B cell (primary cell): ENCODE measurements at regions not wholly inside any gene's neighbourhood (a gene's known extent, or its start where the extent isn't known, plus 50 kb on each side); places are given as distances from the start of the nearest gene placed in this dataset.

Source experiments
- ATAC-seq: fragments of 200-7000 bp; cut with Tn5 transposase; one replicate; pipeline ENCODE4 v1.10.0; 2021; ENCODE audit warnings: low read depth, mild to moderate bottlenecking, moderate number of reproducible peaks, moderate library complexity
- CTCF ChIA-PET: fragments of 350-600 bp; sonication (Branson Sonifier 250); formaldehyde crosslinking; loops from one replicate; lab custom pipeline; 2021; ENCODE audit warnings: antibody characterized with exemption, inconsistent platforms; lab: Charles Lee
- POLR2A ChIA-PET: fragments of 350-600 bp; sonication (Branson Sonifier 250); formaldehyde crosslinking; loops from one replicate; lab custom pipeline; 2021; ENCODE audit warnings: antibody characterized with exemption; lab: Charles Lee
- DNase-seq: peaks from one replicate; pipeline ENCODE4 v3.0.0; 2013
- H2AFZ ChIP-seq: 2 replicates; pipeline ENCODE4 v1.6.1; 2012; ENCODE audit warnings: mild to moderate bottlenecking, low read depth, low read length; ENCODE audit not compliant: insufficient read depth, poor library complexity, severe bottlenecking
- H3K27ac ChIP-seq, 2 donors: 1 replicate in 1 of 2; 2 replicates in 1 of 2; pipeline ENCODE4 v1.5.1; 2012 to 2013; ENCODE audit warnings: low read length in 2 of 2, mild to moderate bottlenecking in 2 of 2, moderate library complexity in 1 of 2
- H3K27me3 ChIP-seq, 4 experiments: fragments of 200-600 bp in 1 of 4; sonication (generic) in 1 of 4; replicated peaks in 1 of 4; 1 replicate in 2 of 4; 2 replicates in 2 of 4; pipeline versions ENCODE4 v1.6.1 to v1.7.0; 2013 to 2016; ENCODE audit warnings: low read length in 3 of 4, mild to moderate bottlenecking in 2 of 4, mixed read lengths in 1 of 4, moderate library complexity in 1 of 4; ENCODE audit not compliant: insufficient read depth in 4 of 4, control insufficient read depth in 3 of 4; ENCODE audit errors: control extremely low read depth in 1 of 4
- H3K36me3 ChIP-seq, 2 experiments: replicated peaks in 1 of 2; 1 replicate in 1 of 2; 2 replicates in 1 of 2; pipeline versions ENCODE4 v1.6.1 to v1.7.1; 2013; ENCODE audit warnings: low read length in 1 of 2; ENCODE audit not compliant: insufficient read depth in 2 of 2, control insufficient read depth in 1 of 2; ENCODE audit errors: control extremely low read depth in 1 of 2, extremely low read depth in 1 of 2
- H3K4me1 ChIP-seq, 2 donors: fragments of 200-600 bp in 1 of 2; sonication (generic) in 1 of 2; 1 replicate in 1 of 2; 2 replicates in 1 of 2; pipeline versions ENCODE4 v1.5.1 to v1.6.1; 2013 to 2017; ENCODE audit warnings: low read length in 2 of 2; ENCODE audit not compliant: control insufficient read depth in 2 of 2, insufficient read depth in 2 of 2
- H3K4me2 ChIP-seq: replicated peaks from 2 replicates; pipeline ENCODE3; 2012; ENCODE audit warnings: mild to moderate bottlenecking, low read depth, low read length; ENCODE audit not compliant: poor library complexity, severe bottlenecking
- H3K4me3 ChIP-seq, 5 experiments: fragments of 200-600 bp in 1 of 5; sonication (generic) in 1 of 5; 1 replicate in 3 of 5; 2 replicates in 2 of 5; pipeline versions ENCODE4 v1.5.1 to v1.7.0; 2011 to 2016; ENCODE audit warnings: low read length in 4 of 5, mild to moderate bottlenecking in 4 of 5, low read depth in 2 of 5, control low read depth in 1 of 5, moderate library complexity in 1 of 5; ENCODE audit not compliant: insufficient read depth in 1 of 5; ENCODE audit errors: control extremely low read depth in 1 of 5, extremely low read depth in 1 of 5
- H3K79me2 ChIP-seq: fragments of 200-600 bp; sonication (generic); one replicate; pipeline ENCODE4 v1.6.0; 2016; ENCODE audit warnings: low read length; ENCODE audit not compliant: control insufficient read depth, insufficient read depth
- H3K9ac ChIP-seq: fragments of 200-600 bp; sonication (generic); 2 replicates; pipeline ENCODE4 v1.6.1; 2017; ENCODE audit warnings: mild to moderate bottlenecking, low read length, moderate library complexity
- H3K9me3 ChIP-seq, 3 donors: one replicate each; pipeline versions ENCODE4 v1.6.1 to v1.7.1; 2013; ENCODE audit warnings: low read length in 2 of 3; ENCODE audit not compliant: control insufficient read depth in 2 of 3, insufficient read depth in 1 of 3; ENCODE audit errors: control extremely low read depth in 1 of 3
- H4K20me1 ChIP-seq: 2 replicates; pipeline ENCODE4 v1.6.0; 2012; ENCODE audit warnings: mild to moderate bottlenecking, low read length; ENCODE audit not compliant: insufficient read depth, control insufficient read depth, poor library complexity, severe bottlenecking
- H3K27ac Mint-ChIP-seq: one replicate; pipeline ENCODE4 v1.8.0; 2021; ENCODE audit warnings: mixed read lengths
- H3K27me3 Mint-ChIP-seq: one replicate; pipeline ENCODE4 v1.8.0; 2021; ENCODE audit warnings: mixed read lengths
- H3K4me1 Mint-ChIP-seq: one replicate; pipeline ENCODE4 v1.8.0; 2021; ENCODE audit warnings: mixed read lengths
- H3K4me3 Mint-ChIP-seq: one replicate; pipeline ENCODE4 v1.8.0; 2021; ENCODE audit warnings: mixed read lengths
- H3K9me3 Mint-ChIP-seq: one replicate; pipeline ENCODE4 v1.8.0; 2022; ENCODE audit warnings: mixed read lengths; ENCODE audit not compliant: insufficient read depth
- EZH2 ChIP-seq: IDR thresholded peaks from 2 replicates; pipeline ENCODE4 v1.6.1; 2012; ENCODE audit warnings: borderline replicate concordance, low read depth, mild to moderate bottlenecking, moderate library complexity, low read length; ENCODE audit not compliant: insufficient read depth, poor library complexity, severe bottlenecking
- WGBS: methylation state at CpG from one replicate; pipeline ENCODE4 v1.1.5; 2013; ENCODE audit warnings: missing lambda C conversion rate; ENCODE audit not compliant: insufficient coverage; 5-methylcytosine and 5-hydroxymethylcytosine counted together
- intact Hi-C: fragments of 100-400 bp; cut with micrococcal nuclease; formaldehyde crosslinking; loops from one replicate; pipeline ENCODE4 v1.10.0; 2022
- TF ChIP-seq, protein P1 (sequence below): fragments of 200-600 bp; IDR thresholded peaks from one replicate; pipeline ENCODE4 v1.8.0; 2022; ENCODE audit warnings: antibody characterized with exemption, mild to moderate bottlenecking

DNA sequence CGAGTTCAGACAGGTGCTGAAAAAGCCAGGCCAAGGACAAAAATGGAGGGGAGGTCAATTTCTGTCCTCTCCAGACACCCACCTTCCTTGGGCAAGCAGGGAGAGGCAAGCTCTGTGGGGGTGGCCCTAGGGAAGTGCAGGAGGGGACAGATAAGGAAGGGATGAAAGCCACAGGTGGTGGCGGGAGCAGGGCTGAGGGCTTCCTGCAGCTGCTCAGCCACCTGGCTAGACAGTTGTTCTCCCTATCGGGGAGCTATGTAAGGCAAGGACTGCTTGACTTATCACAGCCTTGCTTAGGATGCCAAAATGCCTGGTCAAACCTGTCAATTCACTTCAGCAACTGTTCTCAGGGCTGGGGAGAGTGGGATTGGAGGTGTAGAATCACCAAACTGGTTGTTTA is 266.1 kb downstream of the ZSWIM6 start:
- ChIA-PET POLR2A (no interaction called here), CTCF (no interaction called here)
- Histone ChIP-seq H3K9me3 (no peaks in the 10 kb centered on the region), H3K27ac (no peak overlapping the region), H3K9ac (no peak overlapping the region), H3K79me2 (no peaks in the 10 kb centered on the region), H3K4me3 (no peak overlapping the region), H2AFZ (no peak overlapping the region), H3K27me3 (no peaks in the 10 kb centered on the region), H4K20me1 (no peaks in the 10 kb centered on the region), H3K4me1 (no peaks in the 10 kb centered on the region), H3K36me3 (no peaks in the 10 kb centered on the region), H3K4me2 (no peak overlapping the region)
- H3K9me3 Mint-ChIP-seq, result no peaks in the 10 kb centered on the region
- H3K4me1 Mint-ChIP-seq, result no peaks in the 10 kb centered on the region
- ATAC-seq (no peak), DNase-seq (no peak)
- H3K4me3 Mint-ChIP-seq, result no peak overlapping the region
- peaks cover 22% of the 10 kb centered on the region for H3K27me3 Mint-ChIP-seq
- whole genome bisulfite sequencing, result 0% methylated on average over 1 of the region's 3 CpGs
- intact Hi-C loops, result no loop called here
- no peak for TF ChIP-seq EZH2
- TF ChIP-seq, protein P1, sequence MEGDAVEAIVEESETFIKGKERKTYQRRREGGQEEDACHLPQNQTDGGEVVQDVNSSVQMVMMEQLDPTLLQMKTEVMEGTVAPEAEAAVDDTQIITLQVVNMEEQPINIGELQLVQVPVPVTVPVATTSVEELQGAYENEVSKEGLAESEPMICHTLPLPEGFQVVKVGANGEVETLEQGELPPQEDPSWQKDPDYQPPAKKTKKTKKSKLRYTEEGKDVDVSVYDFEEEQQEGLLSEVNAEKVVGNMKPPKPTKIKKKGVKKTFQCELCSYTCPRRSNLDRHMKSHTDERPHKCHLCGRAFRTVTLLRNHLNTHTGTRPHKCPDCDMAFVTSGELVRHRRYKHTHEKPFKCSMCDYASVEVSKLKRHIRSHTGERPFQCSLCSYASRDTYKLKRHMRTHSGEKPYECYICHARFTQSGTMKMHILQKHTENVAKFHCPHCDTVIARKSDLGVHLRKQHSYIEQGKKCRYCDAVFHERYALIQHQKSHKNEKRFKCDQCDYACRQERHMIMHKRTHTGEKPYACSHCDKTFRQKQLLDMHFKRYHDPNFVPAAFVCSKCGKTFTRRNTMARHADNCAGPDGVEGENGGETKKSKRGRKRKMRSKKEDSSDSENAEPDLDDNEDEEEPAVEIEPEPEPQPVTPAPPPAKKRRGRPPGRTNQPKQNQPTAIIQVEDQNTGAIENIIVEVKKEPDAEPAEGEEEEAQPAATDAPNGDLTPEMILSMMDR, result no peak
- no peak overlapping the region for H3K27ac Mint-ChIP-seq

DNA sequence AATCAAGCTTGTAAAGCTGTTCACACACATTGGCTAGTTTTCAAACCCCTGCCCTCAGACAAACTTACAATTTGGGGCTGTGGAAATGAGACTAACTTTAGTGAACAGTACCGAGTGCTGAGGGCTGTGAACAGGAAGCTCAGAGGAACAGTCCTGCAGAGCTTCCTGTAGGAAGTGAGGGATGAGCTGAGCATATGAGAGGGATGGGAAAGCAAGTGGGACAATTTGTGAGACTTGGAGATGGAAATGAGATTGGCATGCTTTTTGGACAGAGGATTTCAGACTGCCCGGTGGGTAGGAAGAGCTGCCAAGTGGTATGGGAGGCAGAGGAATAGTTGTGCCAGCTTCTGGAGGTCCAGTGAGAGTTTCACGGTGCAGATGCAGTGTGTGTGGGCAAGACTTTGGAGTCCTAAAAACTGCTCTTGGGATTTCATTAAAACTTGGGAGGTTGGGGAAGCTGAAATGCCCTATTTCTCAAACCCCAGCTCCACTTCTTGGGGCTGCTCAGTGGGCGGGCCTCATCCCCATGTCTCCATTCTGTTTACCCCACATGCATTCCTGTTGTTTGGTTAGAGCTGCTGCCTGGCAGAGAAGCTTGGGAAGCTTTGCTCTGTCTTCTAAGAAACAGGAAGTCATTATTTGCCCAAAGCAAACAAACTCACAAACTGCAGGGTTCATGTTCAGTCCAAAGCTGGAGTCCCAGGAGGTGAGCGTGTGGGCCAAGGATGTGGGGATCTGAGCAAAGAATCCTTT is 267.5 kb downstream of the ZSWIM6 start:
- Histone ChIP-seq H3K27ac (no peak overlapping the region), H3K79me2 (no peaks in the 10 kb centered on the region), H3K4me3 (no peak overlapping the region), H2AFZ (no peak overlapping the region), H4K20me1 (no peaks in the 10 kb centered on the region), H3K36me3 (no peaks in the 10 kb centered on the region), H3K9ac (no peak overlapping the region), H3K27me3 (no peaks in the 10 kb centered on the region), H3K4me1 (no peaks in the 10 kb centered on the region), H3K4me2 (no peak overlapping the region), H3K9me3 (no peaks in the 10 kb centered on the region)
- H3K4me1 Mint-ChIP-seq, result no peaks in the 10 kb centered on the region
- no peak for TF ChIP-seq EZH2
- TF ChIP-seq, protein P1, result no peak
- ChIA-PET CTCF (no interaction called here), POLR2A (no interaction called here)
- peaks cover 23% of the 10 kb centered on the region for H3K27me3 Mint-ChIP-seq
- no peaks in the 10 kb centered on the region for H3K9me3 Mint-ChIP-seq
- ATAC-seq, result no peak
- intact Hi-C loops, result no loop called here
- 67% methylated on average over 3 of the region's 5 CpGs for WGBS
- H3K27ac Mint-ChIP-seq, result no peak overlapping the region
- H3K4me3 Mint-ChIP-seq, result no peak overlapping the region
- DNase-seq, result no peak
